GM12892 (cell line): ENCODE measurements at regions not wholly inside any gene's neighbourhood (a gene's known extent, or its start where the extent isn't known, plus 50 kb on each side); places are given as distances from the start of the nearest gene placed in this dataset.

Experiments used
- POLR2A ChIP-seq: IDR thresholded peaks from 2 replicates; pipeline ENCODE4 v1.6.1; 2011; ENCODE audit warnings: low read depth, low read length, control low read depth
- POLR2AphosphoS5 ChIP-seq: IDR thresholded peaks from 2 replicates; pipeline ENCODE4 v1.6.1; 2011; ENCODE audit warnings: low read depth, low read length, control low read depth
- TAF1 ChIP-seq: IDR thresholded peaks from 2 replicates; pipeline ENCODE4 v1.6.1; 2011; ENCODE audit warnings: low read depth, mild to moderate bottlenecking, control low read depth, low read length, borderline replicate concordance

DNA sequence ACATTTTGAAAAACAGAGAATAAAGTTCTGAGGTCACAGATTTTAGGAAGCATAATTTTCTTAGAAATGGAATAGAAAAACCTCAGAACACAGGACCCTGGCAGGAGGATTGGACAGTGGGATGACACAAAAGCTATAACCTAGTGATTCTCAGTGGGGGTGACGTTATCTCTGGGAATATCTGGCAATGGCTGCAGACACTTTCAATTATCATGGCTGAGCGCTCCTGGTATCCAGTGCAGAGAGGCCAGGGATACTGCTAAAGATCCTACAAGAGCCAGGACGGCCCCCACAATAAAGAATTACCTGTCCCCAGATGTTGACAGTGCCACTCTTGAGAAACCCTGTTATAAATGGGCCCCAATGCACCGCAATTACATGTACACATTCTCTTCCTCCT lies 117.2 kb upstream of the SPRED2 start:
- TF ChIP-seq POLR2A: no peak
- no peak for TF ChIP-seq POLR2AphosphoS5
- no peak for TF ChIP-seq TAF1
